NCI-H526 (cell line): ENCODE measurements at regions not wholly inside any gene's neighbourhood (a gene's known extent, or its start where the extent isn't known, plus 50 kb on each side); places are given as distances from the start of the nearest gene placed in this dataset.

Experiments
- DNase-seq, 2 experiments: peaks; one replicate each; lab custom pipeline; 2025; lab: John Stamatoyannopoulos, UW

GRCh38 chr13:48761256-48761655 is 107.5 kb downstream of the CYSLTR2 start:
- DNase-seq, result peak; percentile 65 to 69

GRCh38 chr13:48769107-48769704 is 115.5 kb downstream of the CYSLTR2 start:
- peak; percentile 73 to 93 for DNase-seq

- DNase-seq, result no peak
Measured at GRCh38 chr13:48770372-48770771, 116.6 kb downstream of the CYSLTR2 start.

- DNase-seq, result no peak
Measured at GRCh38 chr13:48772908-48773307, 119.2 kb downstream of the CYSLTR2 start.

- no peak for DNase-seq
Measured at GRCh38 chr13:48773531-48774275, 120.0 kb downstream of the CYSLTR2 start.

GRCh38 chr13:48775285-48775684 is 121.6 kb downstream of the CYSLTR2 start:
- DNase-seq, result no peak

- no peak for DNase-seq
Measured at GRCh38 chr13:48775804-48776203, 122.1 kb downstream of the CYSLTR2 start.

GRCh38 chr13:48776401-48776800 is 122.7 kb downstream of the CYSLTR2 start:
- no peak for DNase-seq

- no peak for DNase-seq
Measured at GRCh38 chr13:48778610-48779009, 124.9 kb downstream of the CYSLTR2 start.

- no peak for DNase-seq
Measured at GRCh38 chr13:48780713-48781341, 127.1 kb downstream of the CYSLTR2 start.

- no peak for DNase-seq
Measured at GRCh38 chr13:48782429-48782840, 128.7 kb downstream of the CYSLTR2 start.

- no peak for DNase-seq
Measured at GRCh38 chr13:48783181-48783630, 129.5 kb downstream of the CYSLTR2 start.

GRCh38 chr13:48783695-48784230 is 130.0 kb downstream of the CYSLTR2 start:
- DNase-seq, result no peak

- DNase-seq, result no peak
Measured at GRCh38 chr13:48784916-48785548, 131.3 kb downstream of the CYSLTR2 start.

- DNase-seq, result no peak
Measured at GRCh38 chr13:48790199-48790598, 136.5 kb downstream of the CYSLTR2 start.

GRCh38 chr13:48790966-48791365 is 137.2 kb downstream of the CYSLTR2 start:
- no peak for DNase-seq

GRCh38 chr13:48797127-48797526 is 143.4 kb downstream of the CYSLTR2 start:
- DNase-seq, result no peak

- no peak for DNase-seq
Measured at GRCh38 chr13:48797761-48798160, 144.0 kb downstream of the CYSLTR2 start.

GRCh38 chr13:48798180-48798579 is 144.5 kb downstream of the CYSLTR2 start:
- no peak for DNase-seq

- no peak for DNase-seq
Measured at GRCh38 chr13:48801255-48801654, 147.5 kb downstream of the CYSLTR2 start.

GRCh38 chr13:48804821-48805601 is 151.3 kb downstream of the CYSLTR2 start:
- DNase-seq, result no peak

GRCh38 chr13:48806522-48806921 is 152.8 kb downstream of the CYSLTR2 start:
- no peak for DNase-seq
